ENCODE measurements at regions not wholly inside any gene's neighbourhood (a gene's known extent, or its start where the extent isn't known, plus 50 kb on each side); places are given as distances from the start of the nearest gene placed in this dataset.

- Histone ChIP-seq H3K14ac (ENCODE audit: insufficient read depth, low read length) (no peak overlapping the region), H3K79me2 (ENCODE audit: insufficient read depth, low read length) (no peaks in the 10 kb centered on the region), H4K20me1 (ENCODE audit: control insufficient read depth, insufficient read depth, insufficient read length) (no peaks in the 10 kb centered on the region), H4K5ac (ENCODE audit: insufficient read length, low read depth, low read length) (no peak overlapping the region), H2AK5ac (ENCODE audit: insufficient read length, low read length) (no peak overlapping the region), H3T11ph (ENCODE audit: low read length) (no peak overlapping the region), H3K4me2 (ENCODE audit: insufficient read depth, insufficient read length, low read length) (no peak overlapping the region), H3K27me3 (ENCODE audit: insufficient read depth, low read length) (no peaks in the 10 kb centered on the region), H3K56ac (ENCODE audit: insufficient read length, low read depth, low read length) (no peak overlapping the region), H2BK12ac (ENCODE audit: insufficient read length, low read depth, low read length) (no peak overlapping the region), H3K23me2 (ENCODE audit: insufficient read length, low read depth, low read length, poor library complexity, severe bottlenecking) (peaks cover 5% of the 10 kb centered on the region), H3K4ac (ENCODE audit: low read depth, low read length) (no peak overlapping the region), H2BK15ac (ENCODE audit: low read depth, low read length) (no peak overlapping the region), H3K79me1 (ENCODE audit: insufficient read depth, low read depth, low read length, poor library complexity, severe bottlenecking) (no peaks in the 10 kb centered on the region), H3K9me3 (ENCODE audit: control insufficient read depth, low read depth, low read length) (no peaks in the 10 kb centered on the region), H2AFZ (ENCODE audit: low read length) (no peak overlapping the region), H3K4me1 (ENCODE audit: insufficient read depth, low read length) (no peaks in the 10 kb centered on the region; the same call in 1 of the 2 replicates), H3K23ac (ENCODE audit: insufficient read length, low read depth, low read length) (no peak overlapping the region), H2BK120ac (ENCODE audit: low read depth, low read length, poor library complexity, severe bottlenecking) (no peak overlapping the region), H3K18ac (ENCODE audit: insufficient read length, low read depth, low read length) (no peak overlapping the region), H3K9ac (ENCODE audit: extremely low read depth, insufficient read length, low read length) (no peak overlapping the region), H2BK5ac (ENCODE audit: insufficient read length, low read length) (no peak overlapping the region), H3K27ac (ENCODE audit: insufficient read length, low read depth, low read length) (no peak overlapping the region), H4K8ac (replicated peaks; ENCODE audit: insufficient read length, low read depth, low read length) (no peak overlapping the region), H4K91ac (ENCODE audit: insufficient read length, low read depth, low read length) (no peak overlapping the region), H2BK20ac (ENCODE audit: low read depth, low read length, poor library complexity, severe bottlenecking) (no peak overlapping the region)
- Mint-ChIP-seq H3K4me3 (no peak overlapping the region), H3K4me1 (peaks cover 20 to 26% of the 10 kb centered on the region in 2 experiments), H3K9me3 (no peaks in the 10 kb centered on the region), H3K27ac (no peak overlapping the region), H3K36me3 (ENCODE audit: insufficient read depth in 1 of 3, low read depth in 3 of 3) (no peaks in the 10 kb centered on the region), H3K27me3 (ENCODE audit: low read depth) (peaks cover 12% of the 10 kb centered on the region)
- DNase-seq: no peak
- no CpG with 5 or more reads among the region's 2 CpGs for WGBS (ENCODE audit: extremely low coverage, insufficient read length, low lambda C conversion rate)
- TF ChIP-seq, protein P1, sequence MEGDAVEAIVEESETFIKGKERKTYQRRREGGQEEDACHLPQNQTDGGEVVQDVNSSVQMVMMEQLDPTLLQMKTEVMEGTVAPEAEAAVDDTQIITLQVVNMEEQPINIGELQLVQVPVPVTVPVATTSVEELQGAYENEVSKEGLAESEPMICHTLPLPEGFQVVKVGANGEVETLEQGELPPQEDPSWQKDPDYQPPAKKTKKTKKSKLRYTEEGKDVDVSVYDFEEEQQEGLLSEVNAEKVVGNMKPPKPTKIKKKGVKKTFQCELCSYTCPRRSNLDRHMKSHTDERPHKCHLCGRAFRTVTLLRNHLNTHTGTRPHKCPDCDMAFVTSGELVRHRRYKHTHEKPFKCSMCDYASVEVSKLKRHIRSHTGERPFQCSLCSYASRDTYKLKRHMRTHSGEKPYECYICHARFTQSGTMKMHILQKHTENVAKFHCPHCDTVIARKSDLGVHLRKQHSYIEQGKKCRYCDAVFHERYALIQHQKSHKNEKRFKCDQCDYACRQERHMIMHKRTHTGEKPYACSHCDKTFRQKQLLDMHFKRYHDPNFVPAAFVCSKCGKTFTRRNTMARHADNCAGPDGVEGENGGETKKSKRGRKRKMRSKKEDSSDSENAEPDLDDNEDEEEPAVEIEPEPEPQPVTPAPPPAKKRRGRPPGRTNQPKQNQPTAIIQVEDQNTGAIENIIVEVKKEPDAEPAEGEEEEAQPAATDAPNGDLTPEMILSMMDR (conservative IDR thresholded peaks at IDR 0.05): no peak
Observed at GRCh38 chr18:76587879-76588271, 92.8 kb upstream of the ZNF516 start.
